HG02973 (cell line): ENCODE measurements at regions not wholly inside any gene's neighbourhood (a gene's known extent, or its start where the extent isn't known, plus 50 kb on each side); places are given as distances from the start of the nearest gene placed in this dataset.

ENCODE experiments used
- ATAC-seq: cut with Tn5 transposase; IDR thresholded peaks from one replicate; pipeline ENCODE4 v1.9.1; 2021; ENCODE audit warnings: moderate library complexity; ENCODE audit not compliant: unreplicated experiment

DNA sequence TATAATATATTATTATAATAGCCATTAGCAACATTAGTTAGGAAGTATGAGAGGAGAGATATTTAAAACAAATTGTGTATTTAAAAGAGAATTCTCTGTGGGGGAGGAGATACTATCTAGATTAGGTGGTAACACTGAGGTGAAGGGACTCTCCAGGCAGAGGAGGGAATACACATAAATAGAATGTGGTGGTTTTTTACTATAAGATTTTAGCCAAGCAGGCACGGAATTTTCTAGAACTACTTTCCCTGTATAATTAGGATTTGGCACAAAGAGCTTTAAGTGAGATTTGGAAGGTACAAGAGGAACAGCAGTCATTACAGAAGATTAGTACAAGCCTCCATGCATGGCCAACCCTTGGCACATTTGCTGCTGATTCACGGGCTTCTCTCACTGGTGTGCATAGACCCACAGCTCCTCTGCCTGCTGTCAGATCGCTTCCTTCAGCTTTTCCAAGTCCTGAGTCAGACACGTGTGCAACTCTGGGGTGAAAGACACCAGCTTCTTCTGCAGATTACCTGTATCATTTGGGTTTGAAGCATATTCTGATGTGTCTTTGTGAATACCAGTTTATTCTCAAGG, 685.5 kb downstream of the KCTD8 start:
- peak; percentile 50 for ATAC-seq

GRCh38 chr4:43765514-43765913, 683.1 kb downstream of the KCTD8 start:
- no peak for ATAC-seq

DNA sequence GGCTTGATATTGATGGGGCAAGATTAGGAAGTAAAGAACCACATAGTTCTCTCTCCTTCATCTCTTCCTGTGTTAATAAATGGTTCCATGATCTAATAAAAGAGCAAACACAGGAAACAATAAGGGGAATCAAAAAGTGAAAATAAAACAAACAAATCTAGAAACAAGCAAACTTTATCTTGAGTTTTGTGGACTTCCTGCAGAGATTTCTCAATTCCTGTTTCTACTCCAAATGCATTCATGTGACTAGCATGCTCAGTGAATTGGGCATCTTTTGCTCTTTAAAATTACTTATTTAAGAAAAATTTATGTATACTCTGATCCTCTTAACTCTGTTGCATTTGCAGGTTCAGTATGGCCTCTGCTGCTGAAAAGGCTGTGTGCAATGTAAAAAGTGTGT, 682.0 kb downstream of the KCTD8 start:
- no peak for ATAC-seq

DNA sequence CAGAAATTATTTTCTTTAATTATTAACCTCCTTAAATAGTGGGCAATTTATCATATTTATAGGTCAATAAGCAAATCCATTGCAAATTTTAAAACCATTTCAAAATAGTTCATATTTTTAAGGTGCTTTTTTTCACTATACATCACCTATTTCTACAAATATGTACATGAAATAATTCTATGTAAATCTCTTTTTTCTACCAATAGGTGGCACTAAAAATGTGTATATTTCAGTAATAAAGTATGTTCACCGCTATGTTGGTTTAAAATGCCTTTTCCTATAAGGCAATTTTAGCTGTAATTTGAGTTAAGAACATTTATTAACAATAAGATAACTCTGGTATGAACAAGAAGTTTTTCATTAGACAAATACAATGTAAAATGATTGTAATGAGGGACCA, 672.2 kb downstream of the KCTD8 start:
- no peak for ATAC-seq

GRCh38 chr4:43778187-43778915, 670.3 kb downstream of the KCTD8 start:
- ATAC-seq, result no peak

DNA sequence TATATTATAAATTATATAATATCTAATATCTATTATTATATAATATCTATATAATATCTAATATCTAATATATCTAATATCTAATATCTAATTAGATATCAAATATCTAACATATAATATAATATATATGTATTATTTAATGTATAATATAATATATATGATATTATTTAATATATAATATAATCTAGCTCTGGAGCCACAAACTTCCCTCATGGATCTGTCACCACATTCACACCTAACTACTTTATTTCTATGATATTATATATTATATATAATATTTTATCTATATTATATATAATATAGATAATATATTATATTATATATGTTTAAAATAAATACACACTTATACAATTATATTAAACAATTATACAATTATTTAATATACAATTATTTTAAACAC, 667.5 kb downstream of the KCTD8 start:
- ATAC-seq, result no peak

GRCh38 chr4:43782391-43782790, 666.2 kb downstream of the KCTD8 start:
- ATAC-seq, result no peak

DNA sequence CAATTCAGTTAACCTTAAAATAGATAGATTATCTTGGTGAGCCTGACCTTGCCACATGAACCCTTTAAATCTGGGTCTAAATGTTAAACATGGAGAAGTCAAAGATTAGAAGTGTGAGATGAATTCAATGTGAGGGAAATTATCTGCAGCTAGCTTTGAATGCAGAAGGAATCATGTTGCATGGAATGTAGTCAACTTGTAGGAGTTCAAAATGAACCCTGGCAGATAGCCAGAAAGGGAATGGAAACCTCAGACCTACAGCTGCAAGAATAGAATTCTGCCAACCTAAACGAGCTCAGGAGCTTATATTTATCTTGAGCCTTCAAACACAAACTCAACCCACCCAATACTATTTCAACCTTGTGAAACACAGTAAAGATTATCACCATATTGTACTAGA, 632.5 kb downstream of the KCTD8 start:
- ATAC-seq, result no peak

- ATAC-seq, result no peak
Measured at GRCh38 chr4:43822621-43823020, 626.0 kb downstream of the KCTD8 start.

GRCh38 chr4:43835869-43836268, 612.7 kb downstream of the KCTD8 start:
- ATAC-seq, result no peak

- ATAC-seq, result no peak
Measured at GRCh38 chr4:43837171-43837570, 611.4 kb downstream of the KCTD8 start.

GRCh38 chr4:43837604-43838003, 611.0 kb downstream of the KCTD8 start:
- ATAC-seq, result no peak

DNA sequence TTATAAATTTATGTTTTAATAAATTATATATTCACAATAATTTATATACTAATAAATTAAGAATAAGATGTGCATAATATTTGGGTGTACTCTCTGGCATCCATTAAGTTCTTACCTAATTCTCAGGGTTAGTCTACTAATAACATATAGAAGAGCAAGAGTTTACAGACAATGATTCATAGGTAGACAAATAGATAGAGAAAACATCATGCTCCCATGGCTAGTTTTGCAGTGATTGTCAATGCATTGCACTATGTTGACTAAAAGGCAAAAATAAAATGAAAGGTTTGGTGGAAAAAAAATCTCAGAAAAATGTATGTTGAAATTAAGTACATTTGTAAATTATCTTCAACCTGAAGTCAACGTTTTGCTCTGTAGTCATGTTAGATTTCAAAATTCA, 606.0 kb downstream of the KCTD8 start:
- ATAC-seq, result no peak

DNA sequence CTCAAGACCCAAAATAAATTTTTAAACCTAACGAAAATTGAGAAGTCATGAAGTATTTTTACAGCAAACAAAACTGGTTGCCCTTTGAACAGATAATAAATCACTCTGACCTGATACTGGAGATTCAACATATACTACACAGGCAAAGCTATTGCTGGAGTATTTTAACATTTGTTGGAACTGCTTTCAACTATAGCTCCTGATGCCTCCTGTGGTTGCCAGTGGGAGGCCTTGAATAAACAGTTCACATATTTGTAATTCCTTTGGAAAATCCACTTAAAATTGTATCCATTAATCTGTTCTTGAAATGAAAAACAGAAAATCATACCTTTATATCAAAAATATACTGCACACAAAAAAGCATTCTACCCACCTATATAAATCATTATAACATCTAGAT, 605.1 kb downstream of the KCTD8 start:
- ATAC-seq, result no peak

DNA sequence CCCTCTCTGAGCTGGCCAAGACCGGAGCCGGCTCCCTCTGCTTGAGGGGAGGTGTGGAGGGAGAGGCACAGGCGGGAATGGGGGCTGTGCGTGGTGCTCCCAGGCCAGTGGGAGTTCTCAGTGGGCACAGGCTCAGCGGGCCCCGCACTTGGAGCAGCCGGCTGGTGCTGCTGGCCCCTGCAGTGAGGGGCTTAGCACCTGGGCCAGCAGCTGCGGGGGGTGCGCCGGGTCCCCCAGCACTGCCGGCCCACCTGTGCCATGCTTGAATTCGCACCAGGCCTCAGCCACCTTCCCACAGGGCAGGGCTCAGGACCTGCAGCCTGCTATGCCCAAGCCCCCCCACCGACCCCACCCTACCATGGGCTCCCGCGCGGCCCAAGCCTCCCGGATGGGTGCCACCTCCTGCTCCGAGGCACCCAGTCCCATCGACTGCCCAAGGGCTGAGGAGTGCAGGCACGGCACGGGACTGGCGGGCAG, 602.5 kb downstream of the KCTD8 start:
- no peak for ATAC-seq

DNA sequence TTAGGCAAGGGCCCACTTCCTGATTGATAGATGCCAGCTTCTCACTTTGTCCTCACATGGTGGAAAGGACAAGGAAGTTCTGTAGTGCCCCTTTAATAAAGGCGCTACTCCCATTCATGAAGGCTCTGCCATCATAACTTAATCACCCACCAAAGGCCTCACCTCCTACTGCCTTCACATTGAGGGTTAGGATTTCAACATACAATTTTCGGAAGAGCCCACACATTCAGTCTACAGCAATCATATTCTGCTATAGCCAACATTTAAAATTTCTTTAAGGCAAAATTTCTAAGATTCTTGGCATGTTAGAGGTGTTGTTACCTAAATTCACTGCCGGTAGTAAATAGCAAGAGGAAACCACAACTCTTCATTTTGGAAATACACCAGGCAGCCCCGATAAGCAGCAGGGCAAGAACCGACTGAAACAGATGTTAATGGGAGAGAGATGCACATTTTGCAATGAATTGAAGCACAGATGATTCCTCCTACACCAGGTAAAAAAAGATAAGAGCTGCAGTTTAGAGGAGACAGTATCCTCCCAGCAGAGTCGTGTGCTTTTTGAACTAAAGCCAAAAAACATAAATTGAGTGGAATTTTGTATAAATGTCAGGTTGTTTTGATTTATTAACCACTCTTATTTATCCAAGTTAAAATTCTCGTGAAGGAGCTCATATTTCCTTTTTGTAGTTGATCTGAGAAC, 594.9 kb downstream of the KCTD8 start:
- ATAC-seq, result no peak

GRCh38 chr4:43855283-43855682, 593.3 kb downstream of the KCTD8 start:
- no peak for ATAC-seq

DNA sequence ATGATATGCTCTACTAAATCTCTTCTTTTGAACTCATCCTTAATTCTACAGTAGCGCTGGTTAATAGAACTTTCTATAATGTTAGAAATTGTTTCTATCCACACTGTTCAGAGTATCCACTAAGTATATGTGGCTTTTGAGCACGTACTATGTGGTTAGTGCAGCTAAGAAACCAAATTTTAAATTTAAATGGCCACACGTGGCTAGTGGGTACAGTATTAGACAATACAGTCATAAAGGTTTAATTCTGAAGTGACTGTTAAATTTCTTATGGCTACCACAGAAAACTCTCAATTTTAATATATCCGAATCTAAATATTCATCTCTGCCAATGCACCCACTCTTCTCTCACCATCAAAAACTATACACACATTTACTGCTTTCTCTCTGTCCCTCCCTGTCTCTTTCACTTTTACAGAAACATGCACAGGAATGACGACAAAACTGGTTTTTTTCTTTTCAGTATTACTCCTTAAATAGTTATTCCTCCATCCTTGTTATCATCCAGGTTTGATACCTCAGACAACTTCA, 583.9 kb downstream of the KCTD8 start:
- no peak for ATAC-seq

DNA sequence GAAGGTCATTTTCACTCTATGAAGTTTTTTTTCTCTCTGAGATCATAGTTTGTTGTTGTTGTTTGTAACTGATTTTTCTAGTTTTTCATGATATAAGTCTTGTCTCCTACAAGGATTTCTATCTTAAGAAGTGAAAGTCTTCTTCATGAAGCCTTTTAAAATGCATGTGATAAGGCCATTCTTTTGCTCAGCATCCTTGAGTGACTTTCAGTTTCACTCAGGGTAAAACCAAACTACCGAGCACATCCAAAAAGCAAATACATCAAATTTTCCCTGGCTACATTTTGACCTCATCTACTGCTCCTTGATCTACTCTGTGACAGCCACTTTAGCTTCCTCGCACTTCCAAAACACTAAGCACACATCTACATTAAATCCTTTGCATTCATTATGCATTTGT, 580.7 kb downstream of the KCTD8 start:
- ATAC-seq, result no peak

GRCh38 chr4:43875655-43876054, 573.0 kb downstream of the KCTD8 start:
- ATAC-seq, result no peak

DNA sequence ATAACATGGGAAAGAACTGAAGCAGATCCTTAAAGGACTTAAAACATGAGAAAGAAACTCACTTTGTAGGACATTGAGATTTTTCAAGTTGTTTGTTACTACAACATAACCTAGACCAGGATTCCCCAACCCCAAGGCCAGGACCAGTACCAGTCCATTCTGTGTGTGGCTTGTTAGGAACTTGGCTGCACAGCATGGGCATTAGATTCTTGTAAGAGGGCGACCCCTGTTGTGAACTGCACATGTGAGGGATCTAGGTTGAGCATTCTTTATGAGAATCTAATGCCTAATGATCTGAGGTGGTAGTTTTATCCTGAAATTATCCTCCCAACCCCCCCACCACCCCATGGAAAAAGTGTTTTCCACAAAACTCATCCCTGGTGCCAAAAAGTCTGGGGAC, 566.1 kb downstream of the KCTD8 start:
- no peak for ATAC-seq

DNA sequence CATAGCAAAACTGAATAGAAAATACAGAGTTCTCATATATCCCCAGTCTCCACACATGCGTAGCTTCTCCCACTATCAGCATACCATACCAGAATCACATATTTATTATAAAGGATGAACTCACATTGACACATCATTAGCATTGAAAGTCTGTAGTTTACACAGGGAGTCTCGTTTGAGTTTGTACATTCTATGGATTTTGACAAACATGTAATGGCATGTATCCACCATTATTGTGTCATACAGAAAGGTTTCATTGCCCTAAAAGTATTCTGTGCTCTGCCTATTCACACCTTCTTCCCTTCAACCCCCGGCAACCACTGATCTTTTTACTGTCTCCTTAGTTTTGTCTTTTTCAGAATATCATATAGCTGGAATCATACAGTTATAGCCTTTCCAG, 562.4 kb downstream of the KCTD8 start:
- no peak for ATAC-seq
